ENCODE measurements at regions not wholly inside any gene's neighbourhood (a gene's known extent, or its start where the extent isn't known, plus 50 kb on each side); places are given as distances from the start of the nearest gene placed in this dataset.

DNA sequence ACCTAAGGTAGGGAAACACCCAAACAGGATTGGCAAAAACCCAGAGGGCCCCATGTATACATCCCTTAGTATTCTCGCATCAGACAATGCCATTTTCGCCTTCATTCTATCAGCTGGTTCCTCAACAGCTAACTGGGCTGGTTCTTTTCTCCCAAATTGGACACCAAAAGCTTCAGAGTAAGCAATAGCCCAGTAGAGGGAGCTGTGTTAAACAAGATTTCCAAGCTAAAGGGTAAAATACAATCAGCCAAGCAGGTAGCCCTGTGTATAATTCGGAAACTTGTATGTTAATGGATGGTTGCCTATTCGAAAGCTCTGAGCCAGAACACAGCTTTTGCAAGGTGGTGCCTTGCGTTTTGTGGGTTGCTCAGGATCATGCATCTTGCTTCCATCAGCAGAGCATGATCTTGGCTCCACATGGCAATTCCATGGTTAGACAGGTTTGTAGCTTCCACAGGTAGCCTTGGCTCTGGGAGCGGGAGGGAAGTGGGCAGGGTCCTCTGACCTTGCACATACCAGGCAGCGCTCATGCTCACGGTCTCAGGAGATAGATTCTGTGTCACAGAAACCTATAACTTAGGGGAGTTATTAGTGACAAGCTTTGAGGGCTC is 115.2 kb upstream of the LNX1 start:
- H3K36me3 ChIP-seq (ENCODE audit: insufficient read depth, low read length): no peaks in the 10 kb centered on the region
- H3K27ac ChIP-seq (ENCODE audit: low read length): no peak overlapping the region
- H3K9ac ChIP-seq (ENCODE audit: low read depth, low read length): no peak overlapping the region
- ATAC-seq (ENCODE audit: insufficient read depth, low read depth) (no peak), DNase-seq (no peak)
- H3K4me3 ChIP-seq (ENCODE audit: low read depth in 1 of 2, low read length in 2 of 2): no peak overlapping the region
- no peak overlapping the region for H2AFZ ChIP-seq (ENCODE audit: low read depth, low read length)
- no peak for TF ChIP-seq EZH2 (IDR thresholded peaks at IDR 0.05; ENCODE audit: borderline replicate concordance, low read depth, low read length, severe bottlenecking)
- peak; percentile 37 for TF ChIP-seq CTCF (IDR thresholded peaks at IDR 0.05; ENCODE audit: borderline replicate concordance, extremely low read depth, low read length, poor library complexity, severe bottlenecking)
- no peaks in the 10 kb centered on the region for H4K20me1 ChIP-seq (ENCODE audit: insufficient read depth, low read length)
- no peaks in the 10 kb centered on the region for H3K4me1 ChIP-seq (ENCODE audit: insufficient read depth, low read length)
- no peaks in the 10 kb centered on the region for H3K27me3 ChIP-seq (ENCODE audit: insufficient read depth, low read length, poor library complexity)
- H3K9me3 ChIP-seq (ENCODE audit: insufficient read depth, low read length, severe bottlenecking): no peaks in the 10 kb centered on the region
- H3K79me2 ChIP-seq (ENCODE audit: insufficient read depth, low read length): no peaks in the 10 kb centered on the region
- no peak overlapping the region for H3K4me2 ChIP-seq (ENCODE audit: insufficient read depth, low read length)

DNA sequence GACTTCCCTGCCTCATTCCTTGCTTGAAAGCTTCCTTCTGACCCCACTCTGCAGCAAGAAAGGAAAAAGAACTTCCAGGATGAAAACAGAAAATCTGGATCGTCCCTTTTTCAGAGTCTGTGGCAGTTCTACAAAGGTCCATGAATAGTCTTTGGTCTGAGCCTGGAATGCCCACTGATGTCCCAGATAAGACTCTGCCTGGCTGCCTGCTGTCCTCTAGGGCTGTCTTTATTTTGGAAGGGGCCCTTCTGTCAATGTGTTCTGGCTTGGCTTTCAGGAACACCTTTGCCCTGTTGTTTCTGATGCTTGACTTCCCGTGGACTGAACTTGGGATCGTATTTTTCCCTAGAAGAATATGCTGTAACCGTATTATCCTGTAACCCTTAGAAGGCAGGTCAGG is 114.7 kb upstream of the LNX1 start:
- no peaks in the 10 kb centered on the region for H4K20me1 ChIP-seq (ENCODE audit: insufficient read depth, low read length)
- no peaks in the 10 kb centered on the region for H3K36me3 ChIP-seq (ENCODE audit: insufficient read depth, low read length)
- ATAC-seq (ENCODE audit: insufficient read depth, low read depth) (no peak), DNase-seq (no peak)
- H3K4me2 ChIP-seq (ENCODE audit: insufficient read depth, low read length): no peak overlapping the region
- no peaks in the 10 kb centered on the region for H3K9me3 ChIP-seq (ENCODE audit: insufficient read depth, low read length, severe bottlenecking)
- no peak overlapping the region for H3K9ac ChIP-seq (ENCODE audit: low read depth, low read length)
- no peaks in the 10 kb centered on the region for H3K79me2 ChIP-seq (ENCODE audit: insufficient read depth, low read length)
- no peak overlapping the region for H3K4me3 ChIP-seq (ENCODE audit: low read depth in 1 of 2, low read length in 2 of 2)
- no peak overlapping the region for H3K27ac ChIP-seq (ENCODE audit: low read length)
- H2AFZ ChIP-seq (ENCODE audit: low read depth, low read length): no peak overlapping the region
- no peaks in the 10 kb centered on the region for H3K4me1 ChIP-seq (ENCODE audit: insufficient read depth, low read length)
- H3K27me3 ChIP-seq (ENCODE audit: insufficient read depth, low read length, poor library complexity): no peaks in the 10 kb centered on the region
- TF ChIP-seq EZH2 (IDR thresholded peaks at IDR 0.05; ENCODE audit: borderline replicate concordance, low read depth, low read length, severe bottlenecking) (no peak), CTCF (IDR thresholded peaks at IDR 0.05; ENCODE audit: borderline replicate concordance, extremely low read depth, low read length, poor library complexity, severe bottlenecking) (no peak)

GRCh38 chr4:53705151-53705764 is 114.0 kb upstream of the LNX1 start:
- Histone ChIP-seq H2AFZ (ENCODE audit: low read depth, low read length) (no peak overlapping the region), H3K27me3 (ENCODE audit: insufficient read depth, low read length, poor library complexity) (no peaks in the 10 kb centered on the region), H3K4me1 (ENCODE audit: insufficient read depth, low read length) (no peaks in the 10 kb centered on the region), H3K9ac (ENCODE audit: low read depth, low read length) (no peak overlapping the region), H3K4me3 (ENCODE audit: low read depth in 1 of 2, low read length in 2 of 2) (no peak overlapping the region), H3K36me3 (ENCODE audit: insufficient read depth, low read length) (no peaks in the 10 kb centered on the region), H4K20me1 (ENCODE audit: insufficient read depth, low read length) (no peaks in the 10 kb centered on the region), H3K9me3 (ENCODE audit: insufficient read depth, low read length, severe bottlenecking) (no peaks in the 10 kb centered on the region), H3K27ac (ENCODE audit: low read length) (no peak overlapping the region), H3K79me2 (ENCODE audit: insufficient read depth, low read length) (no peaks in the 10 kb centered on the region), H3K4me2 (ENCODE audit: insufficient read depth, low read length) (no peak overlapping the region)
- no peak for ATAC-seq (ENCODE audit: insufficient read depth, low read depth)
- TF ChIP-seq CTCF (IDR thresholded peaks at IDR 0.05; ENCODE audit: borderline replicate concordance, extremely low read depth, low read length, poor library complexity, severe bottlenecking) (no peak), EZH2 (IDR thresholded peaks at IDR 0.05; ENCODE audit: borderline replicate concordance, low read depth, low read length, severe bottlenecking) (no peak)
- no peak for DNase-seq
